AG10803 (cell line): ENCODE measurements at regions not wholly inside any gene's neighbourhood (a gene's known extent, or its start where the extent isn't known, plus 50 kb on each side); places are given as distances from the start of the nearest gene placed in this dataset.

Source experiments
- DNase-seq: peaks from one replicate; pipeline ENCODE4 v3.0.0; 2010; ENCODE audit warnings: low read depth
- H3K4me3 ChIP-seq: 2 replicates; pipeline ENCODE4 v1.5.1; 2011; ENCODE audit warnings: mild to moderate bottlenecking, low read length, control low read depth
- CTCF ChIP-seq: conservative IDR thresholded peaks from 2 replicates; pipeline ENCODE4 v1.5.1; 2011; ENCODE audit warnings: mild to moderate bottlenecking, low read length, control low read depth, inconsistent platforms

GRCh38 chr11:122192634-122193255, 76.7 kb upstream of the BLID start:
- DNase-seq = peak; percentile 63
- no peak for TF ChIP-seq CTCF
- H3K4me3 ChIP-seq = no peak overlapping the region

- H3K4me3 ChIP-seq = no peak overlapping the region
- TF ChIP-seq CTCF = no peak
- no peak for DNase-seq
Measured at GRCh38 chr11:122190768-122191167, 74.8 kb upstream of the BLID start.

GRCh38 chr11:122189229-122189628, 73.2 kb upstream of the BLID start:
- TF ChIP-seq CTCF = no peak
- no peak overlapping the region for H3K4me3 ChIP-seq
- peak; percentile 97 for DNase-seq

GRCh38 chr11:122187373-122188165, 71.6 kb upstream of the BLID start:
- no peak for DNase-seq
- no peak for TF ChIP-seq CTCF
- H3K4me3 ChIP-seq = no peak overlapping the region

- peak; percentile 100 for DNase-seq
- no peak for TF ChIP-seq CTCF
Measured at GRCh38 chr11:122186439-122187080, 70.5 kb upstream of the BLID start.

GRCh38 chr11:122183933-122184332, 67.9 kb upstream of the BLID start:
- no peak for TF ChIP-seq CTCF

More at GRCh38 chr11:122186439-122187080, 70.5 kb upstream of the BLID start:
- no peak overlapping the region for H3K4me3 ChIP-seq

More at GRCh38 chr11:122183933-122184332, 67.9 kb upstream of the BLID start:
- no peak for DNase-seq
- H3K4me3 ChIP-seq = no peak overlapping the region
